ENCODE measurements at regions not wholly inside any gene's neighbourhood (a gene's known extent, or its start where the extent isn't known, plus 50 kb on each side); places are given as distances from the start of the nearest gene placed in this dataset.

- no peak for DNase-seq
These were observed 288.3 kb upstream of the CLINT1 start for GRCh38 chr5:158147227-158147626.

GRCh38 chr5:158145827-158146226, 286.9 kb upstream of the CLINT1 start:
- DNase-seq, result no peak

DNA sequence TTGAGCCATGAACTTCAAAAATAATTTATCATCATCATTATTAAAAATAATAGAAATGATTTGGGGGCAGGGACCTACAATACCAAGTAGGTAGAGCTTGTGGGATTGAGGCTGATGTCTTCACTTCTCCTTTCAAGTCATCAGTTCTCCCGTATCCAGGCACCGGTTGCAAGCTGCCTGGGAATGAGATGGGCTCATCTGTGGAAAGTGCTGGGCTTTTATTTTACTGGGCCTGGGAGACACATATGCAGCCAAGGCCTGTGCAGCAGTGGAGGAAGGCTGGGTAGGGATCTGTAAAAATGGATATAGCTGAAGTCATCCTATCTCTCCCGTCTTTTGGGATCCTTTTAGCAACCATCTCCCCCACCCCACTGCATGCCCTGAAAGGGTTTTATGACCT, 284.1 kb upstream of the CLINT1 start:
- no peak for DNase-seq

DNA sequence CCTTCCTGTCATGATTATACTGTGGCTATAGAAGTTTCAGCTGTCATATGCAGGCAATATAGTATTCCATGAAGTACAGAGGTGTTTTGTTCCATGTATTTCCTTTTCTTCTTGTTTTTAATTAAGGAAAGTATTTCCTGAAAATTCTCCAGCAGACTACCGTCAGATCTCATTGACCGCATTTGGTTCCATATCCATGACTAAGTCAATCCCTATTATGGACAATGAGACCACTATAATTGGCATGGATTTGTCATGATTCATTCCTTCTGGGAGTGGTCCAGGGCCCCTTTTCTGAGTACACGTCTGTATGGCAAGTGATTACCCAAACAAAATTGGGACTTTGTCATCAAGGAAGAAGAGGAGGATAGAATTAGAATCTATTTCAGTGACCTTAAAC, 283.2 kb upstream of the CLINT1 start:
- no peak for DNase-seq

GRCh38 chr5:158140120-158140731, 281.3 kb upstream of the CLINT1 start:
- no peak for DNase-seq

- DNase-seq, result no peak
These were observed 280.2 kb upstream of the CLINT1 start for GRCh38 chr5:158139161-158139560.

DNA sequence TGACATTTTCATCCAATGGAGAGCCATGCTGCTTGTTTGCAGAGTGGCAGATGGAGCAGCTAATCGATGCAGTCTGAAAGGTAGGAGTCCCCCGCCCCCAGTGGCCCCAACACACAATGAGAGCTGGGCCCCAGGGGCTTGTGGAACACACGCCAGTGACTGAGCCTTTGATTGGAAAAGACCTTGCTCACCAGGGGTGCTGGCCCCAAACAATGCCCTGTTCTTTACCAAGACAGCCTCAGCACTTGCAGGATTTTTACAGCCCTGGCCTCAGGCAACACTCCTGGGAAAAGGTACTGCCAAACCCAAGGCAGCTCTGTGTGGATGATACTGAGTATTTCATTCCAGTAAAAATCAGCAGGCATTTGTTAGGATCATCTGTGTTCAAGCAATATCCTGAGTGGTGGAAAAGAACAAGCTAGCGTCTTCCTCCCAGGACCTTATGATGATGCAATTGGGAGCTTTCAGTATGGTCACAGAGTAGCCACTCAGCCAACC, 276.8 kb upstream of the CLINT1 start:
- DNase-seq, result no peak

- DNase-seq, result no peak
These were observed 274.4 kb upstream of the CLINT1 start for GRCh38 chr5:158133369-158133768.

DNA sequence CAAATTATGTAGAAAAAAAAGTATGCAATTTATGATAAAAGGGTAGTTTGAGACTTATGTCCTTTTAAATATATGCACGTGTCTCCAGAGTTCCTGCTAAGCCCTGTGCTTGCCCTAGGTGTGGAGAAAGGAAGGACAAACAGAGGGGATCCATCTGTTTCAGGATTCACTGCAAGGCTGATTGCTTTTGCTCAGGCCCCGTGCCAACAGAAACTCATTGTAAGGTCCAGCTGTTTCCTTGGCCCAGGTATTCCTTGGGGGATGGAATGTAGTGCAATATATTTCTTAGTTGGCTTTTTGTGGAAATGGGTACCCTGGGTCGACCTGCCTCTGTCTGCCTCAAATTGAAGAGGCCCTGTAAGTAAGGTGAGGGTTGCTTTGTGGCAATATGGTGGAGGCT, 268.6 kb upstream of the CLINT1 start:
- no peak for DNase-seq

- DNase-seq, result no peak
These were observed 267.8 kb upstream of the CLINT1 start for GRCh38 chr5:158126442-158127405.

GRCh38 chr5:158124606-158125316, 265.8 kb upstream of the CLINT1 start:
- no peak for DNase-seq

GRCh38 chr5:158123595-158123994, 264.6 kb upstream of the CLINT1 start:
- no peak for DNase-seq

DNA sequence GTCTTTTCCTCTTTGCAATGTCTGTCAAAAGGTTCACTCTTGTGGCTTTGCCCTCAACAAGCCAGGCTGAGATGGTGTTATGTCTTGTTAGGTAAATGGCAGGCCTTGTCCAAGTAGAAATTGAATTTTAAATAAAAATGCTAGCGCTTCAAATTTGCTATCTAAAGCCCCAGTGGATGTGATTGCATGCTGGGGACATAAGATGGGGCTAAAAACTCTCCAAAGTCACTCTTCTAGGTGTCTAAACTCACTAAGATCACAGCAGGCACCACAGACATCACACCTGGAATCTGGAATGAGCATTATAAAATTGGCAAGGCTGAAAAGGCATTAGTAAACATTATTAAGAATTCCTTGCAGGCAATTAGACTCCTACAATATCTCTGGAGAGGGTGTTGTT, 262.7 kb upstream of the CLINT1 start:
- no peak for DNase-seq

GRCh38 chr5:158120760-158121159, 261.8 kb upstream of the CLINT1 start:
- DNase-seq, result no peak

DNA sequence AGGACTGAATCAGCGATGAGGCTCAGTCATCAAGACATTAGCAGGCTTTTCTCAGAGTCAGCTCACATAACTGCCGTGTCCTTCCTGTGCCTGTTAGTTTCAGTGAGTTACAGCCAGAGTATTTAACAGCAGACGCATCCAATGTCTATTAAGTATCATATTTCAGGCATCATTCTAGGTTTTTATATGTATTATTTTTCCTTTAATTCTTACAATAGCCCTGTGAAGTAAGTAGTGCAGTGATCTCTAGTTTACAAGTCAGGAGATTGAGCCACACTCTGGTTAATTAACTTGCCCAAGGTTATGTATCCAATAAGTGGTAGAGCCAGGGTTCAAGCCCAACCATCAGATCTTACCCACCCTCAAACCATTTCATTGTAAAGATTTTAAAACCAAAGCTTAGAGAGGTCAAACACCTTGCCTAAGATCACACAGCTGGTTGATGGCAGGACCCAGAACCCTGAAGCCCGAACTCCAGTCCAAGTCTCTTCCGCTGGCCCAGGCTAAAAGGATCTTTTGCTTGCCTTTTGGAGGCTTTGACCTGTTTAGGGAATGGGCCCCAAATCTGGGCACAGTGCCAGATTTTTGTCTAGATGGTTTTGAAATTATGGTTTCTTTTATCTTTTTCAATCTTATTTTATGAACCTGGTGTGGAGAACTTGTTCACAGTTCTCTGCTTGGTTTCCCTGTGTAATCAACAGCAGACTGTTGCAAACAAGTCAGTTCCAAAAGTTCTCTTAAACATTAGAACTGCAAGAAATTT, 261.2 kb upstream of the CLINT1 start:
- no peak for DNase-seq

GRCh38 chr5:158117467-158118160, 258.7 kb upstream of the CLINT1 start:
- DNase-seq, result no peak

- DNase-seq, result no peak
These were observed 258.0 kb upstream of the CLINT1 start for GRCh38 chr5:158116965-158117364.

DNA sequence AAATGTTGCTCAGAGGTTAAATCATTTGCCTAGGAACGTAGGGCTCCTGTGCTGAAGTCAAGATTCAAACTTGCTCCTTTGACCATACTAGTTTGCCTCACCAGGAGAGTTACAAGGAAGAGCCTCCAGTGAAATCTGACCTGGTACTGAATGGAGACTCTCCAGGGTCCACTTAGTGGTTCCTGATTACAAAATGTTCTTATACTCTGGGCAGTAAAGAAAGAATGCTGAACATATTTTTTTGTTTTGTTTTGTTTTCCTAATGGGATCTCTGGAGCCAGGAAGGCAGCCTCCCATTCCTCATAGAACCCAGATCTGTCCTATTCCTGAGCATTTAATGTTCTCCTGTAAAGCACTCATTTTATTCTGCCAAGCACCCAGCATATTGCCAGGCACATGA, 256.5 kb upstream of the CLINT1 start:
- no peak for DNase-seq

GRCh38 chr5:158108177-158108576, 249.2 kb upstream of the CLINT1 start:
- DNase-seq, result no peak

- no peak for DNase-seq
These were observed 241.5 kb upstream of the CLINT1 start for GRCh38 chr5:158100373-158100888.

GRCh38 chr5:158099571-158100105, 240.7 kb upstream of the CLINT1 start:
- no peak for DNase-seq

- DNase-seq, result no peak
These were observed 237.9 kb upstream of the CLINT1 start for GRCh38 chr5:158096835-158097234.

Data from Kasumi-1 (cell line).